H1 (cell line): ENCODE measurements at regions not wholly inside any gene's neighbourhood (a gene's known extent, or its start where the extent isn't known, plus 50 kb on each side); places are given as distances from the start of the nearest gene placed in this dataset.

ENCODE experiments used
- ASH2L ChIP-seq: fragments of 200-600, 300-600 bp; sonication (generic); IDR thresholded peaks from one replicate; pipeline ENCODE4 v1.7.1; 2017; ENCODE audit warnings: low read length
- BACH1 ChIP-seq: IDR thresholded peaks from 2 replicates; pipeline ENCODE4 v1.6.1; 2012; ENCODE audit warnings: low read length, improper control_type of control experiment
- CREB1 ChIP-seq: IDR thresholded peaks from 2 replicates; pipeline ENCODE4 v1.6.1; 2012; ENCODE audit warnings: inconsistent platforms
- YY1 ChIP-seq: IDR thresholded peaks from 2 replicates; pipeline ENCODE4 v1.6.1; 2011; ENCODE audit warnings: low read depth, mild to moderate bottlenecking, low read length
- TF ChIP-seq, protein P1 (sequence below): IDR thresholded peaks from 2 replicates; pipeline ENCODE4 v1.6.1; 2011; ENCODE audit warnings: low read depth, mild to moderate bottlenecking, low read length; ENCODE audit not compliant: insufficient read depth

GRCh38 chr1:110780600-110781484, 92.1 kb upstream of the CD53 start (continued):
- peak; percentile 30 for TF ChIP-seq ASH2L
- TF ChIP-seq, protein P1, sequence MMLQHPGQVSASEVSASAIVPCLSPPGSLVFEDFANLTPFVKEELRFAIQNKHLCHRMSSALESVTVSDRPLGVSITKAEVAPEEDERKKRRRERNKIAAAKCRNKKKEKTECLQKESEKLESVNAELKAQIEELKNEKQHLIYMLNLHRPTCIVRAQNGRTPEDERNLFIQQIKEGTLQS, result no peak
- TF ChIP-seq YY1, result peak; percentile 8; the same call in 1 of the 2 replicates
- TF ChIP-seq BACH1, result peak; percentile 55; the same call in 1 of the 2 replicates
- peak; percentile 32; the same call in 1 of the 2 replicates for TF ChIP-seq CREB1
